Brain microvascular endothelial cell (primary cell): ENCODE measurements at regions not wholly inside any gene's neighbourhood (a gene's known extent, or its start where the extent isn't known, plus 50 kb on each side); places are given as distances from the start of the nearest gene placed in this dataset.

Experiments
- DNase-seq: peaks from one replicate; pipeline ENCODE4 v3.0.0-alpha.2; 2020
- H3K27ac ChIP-seq: fragments of 250-450 bp; sonication (Bioruptor Pico); 2 replicates; pipeline ENCODE4 v1.5.1; 2020; ENCODE audit warnings: mild to moderate bottlenecking, moderate library complexity
- H3K27me3 ChIP-seq: fragments of 250-450 bp; sonication (Bioruptor Pico); replicated peaks from 2 replicates; pipeline ENCODE4 v1.5.1; 2020; ENCODE audit warnings: mild to moderate bottlenecking
- H3K36me3 ChIP-seq: fragments of 250-450 bp; sonication (Bioruptor Pico); replicated peaks from 2 replicates; pipeline ENCODE4 v1.5.1; 2020; ENCODE audit warnings: mild to moderate bottlenecking
- H3K4me3 ChIP-seq: 2 replicates; pipeline ENCODE4 v1.5.1; 2011; ENCODE audit warnings: low read depth, mild to moderate bottlenecking, control low read depth, low read length, moderate library complexity
- in situ Hi-C: cut with HindIII; loops from 2 replicates; pipeline ENCODE4 v1.10.0; 2017; ENCODE audit warnings: low sequenced_read_pairs, low pct_ligation_motif_present
- TF ChIP-seq, protein P1 (sequence below): IDR thresholded peaks from 2 replicates; pipeline ENCODE4 v1.5.1; 2011; ENCODE audit warnings: low read depth, mild to moderate bottlenecking, moderate library complexity, low read length, control low read depth, inconsistent platforms; ENCODE audit errors: missing control alignments

DNA sequence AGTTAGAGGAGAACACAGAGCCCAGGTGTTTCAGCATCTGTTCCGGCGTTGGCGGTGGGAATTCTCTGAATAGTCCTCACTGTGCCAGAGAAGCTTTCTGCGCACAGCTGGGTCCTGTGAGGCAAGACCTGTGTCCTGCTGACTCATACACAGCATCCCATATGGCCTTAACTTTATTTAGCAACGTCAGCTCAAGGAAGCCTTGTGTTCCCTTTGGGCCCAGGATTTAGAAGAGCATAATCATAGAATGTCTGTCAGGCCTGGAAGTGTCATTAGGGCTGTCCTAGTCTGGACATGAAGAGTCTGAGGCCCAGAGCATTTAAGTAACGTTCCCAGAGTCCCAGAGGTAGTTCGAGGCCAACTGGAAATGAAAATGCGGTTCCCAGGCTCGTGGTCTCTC, 188.6 kb upstream of the DMRT1 start:
- H3K27me3 ChIP-seq = no peaks in the 10 kb centered on the region
- H3K4me3 ChIP-seq = no peak overlapping the region
- TF ChIP-seq, protein P1, sequence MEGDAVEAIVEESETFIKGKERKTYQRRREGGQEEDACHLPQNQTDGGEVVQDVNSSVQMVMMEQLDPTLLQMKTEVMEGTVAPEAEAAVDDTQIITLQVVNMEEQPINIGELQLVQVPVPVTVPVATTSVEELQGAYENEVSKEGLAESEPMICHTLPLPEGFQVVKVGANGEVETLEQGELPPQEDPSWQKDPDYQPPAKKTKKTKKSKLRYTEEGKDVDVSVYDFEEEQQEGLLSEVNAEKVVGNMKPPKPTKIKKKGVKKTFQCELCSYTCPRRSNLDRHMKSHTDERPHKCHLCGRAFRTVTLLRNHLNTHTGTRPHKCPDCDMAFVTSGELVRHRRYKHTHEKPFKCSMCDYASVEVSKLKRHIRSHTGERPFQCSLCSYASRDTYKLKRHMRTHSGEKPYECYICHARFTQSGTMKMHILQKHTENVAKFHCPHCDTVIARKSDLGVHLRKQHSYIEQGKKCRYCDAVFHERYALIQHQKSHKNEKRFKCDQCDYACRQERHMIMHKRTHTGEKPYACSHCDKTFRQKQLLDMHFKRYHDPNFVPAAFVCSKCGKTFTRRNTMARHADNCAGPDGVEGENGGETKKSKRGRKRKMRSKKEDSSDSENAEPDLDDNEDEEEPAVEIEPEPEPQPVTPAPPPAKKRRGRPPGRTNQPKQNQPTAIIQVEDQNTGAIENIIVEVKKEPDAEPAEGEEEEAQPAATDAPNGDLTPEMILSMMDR = no peak
- no peak for DNase-seq
- in situ Hi-C loops = no loop called here
- H3K36me3 ChIP-seq = no peaks in the 10 kb centered on the region
- H3K27ac ChIP-seq = no peak overlapping the region

DNA sequence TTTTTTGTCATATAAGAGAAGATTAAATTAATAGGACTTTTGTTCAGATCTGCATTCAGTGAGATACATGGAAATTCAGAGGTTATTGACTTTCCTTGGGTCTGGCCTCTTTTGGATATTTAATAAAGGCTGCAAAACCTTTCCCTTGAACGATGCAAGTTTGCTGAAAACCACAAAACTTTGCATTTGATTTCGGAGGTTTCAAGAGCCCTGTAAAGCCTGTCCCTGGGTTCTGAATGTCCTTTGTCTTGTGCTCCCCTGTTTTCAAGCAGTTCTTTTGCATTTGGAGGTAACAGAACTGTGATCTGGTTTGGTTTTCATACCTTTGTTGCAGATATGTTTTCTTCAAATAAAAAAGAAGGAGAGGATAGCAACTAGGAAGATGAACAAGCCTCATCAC, 188.1 kb upstream of the DMRT1 start:
- in situ Hi-C loops = no loop called here

DNA sequence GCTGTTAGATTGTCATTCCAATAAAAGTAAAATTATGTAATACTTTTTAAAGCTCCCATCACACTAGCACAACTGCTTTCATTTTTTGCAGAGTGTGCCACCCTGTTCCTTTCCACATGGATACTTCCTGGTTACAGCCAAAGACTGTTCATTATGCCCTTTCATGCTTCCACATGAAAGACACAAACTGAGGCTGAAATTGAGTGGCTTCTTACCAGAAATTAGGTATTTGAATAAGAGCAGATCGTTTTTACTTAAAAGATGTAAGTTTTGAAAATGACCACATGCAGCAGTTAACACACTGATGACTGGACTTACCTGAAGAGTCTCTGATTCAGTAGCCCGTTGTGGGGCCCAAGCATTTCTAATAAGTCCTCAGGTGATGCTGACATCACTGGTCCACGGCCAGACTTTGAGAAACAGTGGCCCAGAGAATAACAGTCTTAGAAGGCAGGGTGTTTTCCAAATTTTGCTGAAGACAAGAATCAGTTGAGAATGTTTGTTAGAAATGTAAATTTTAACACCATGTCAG, 187.6 kb upstream of the DMRT1 start:
- Histone ChIP-seq H3K4me3 (no peak overlapping the region), H3K27ac (no peak overlapping the region), H3K27me3 (no peaks in the 10 kb centered on the region), H3K36me3 (no peaks in the 10 kb centered on the region)
- in situ Hi-C loops = no loop called here
- TF ChIP-seq, protein P1 = no peak
- no peak for DNase-seq

More for the DNA sequence above, 188.1 kb upstream of the DMRT1 start:
- H3K27me3 ChIP-seq = no peaks in the 10 kb centered on the region
- no peak overlapping the region for H3K4me3 ChIP-seq
- H3K27ac ChIP-seq = no peak overlapping the region
- no peak for DNase-seq
- TF ChIP-seq, protein P1 = no peak
- no peaks in the 10 kb centered on the region for H3K36me3 ChIP-seq

DNA sequence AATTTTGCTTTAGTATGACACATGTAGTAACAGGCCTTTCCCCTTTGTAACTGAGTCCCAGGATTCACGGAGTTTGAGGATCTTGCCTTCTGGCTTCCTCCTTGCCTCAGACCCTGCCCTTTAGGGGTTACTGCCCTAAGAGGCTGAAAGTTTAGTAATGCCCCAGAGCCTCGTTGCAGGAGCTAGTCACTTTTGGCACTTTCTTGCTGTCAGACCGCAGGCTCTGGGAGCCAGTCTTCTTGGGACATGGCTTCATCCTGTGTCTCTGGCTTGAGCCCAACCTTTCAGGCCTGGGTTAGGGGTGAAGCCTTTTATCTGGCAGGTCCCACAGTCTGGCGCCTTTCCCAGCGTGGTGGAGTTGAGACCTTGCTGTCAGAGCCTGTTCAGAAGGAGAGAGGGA, 185.6 kb upstream of the DMRT1 start:
- TF ChIP-seq, protein P1 = no peak
- H3K36me3 ChIP-seq = no peaks in the 10 kb centered on the region
- no peaks in the 10 kb centered on the region for H3K27me3 ChIP-seq
- H3K4me3 ChIP-seq = no peak overlapping the region
- DNase-seq = peak; percentile 6
- no peak overlapping the region for H3K27ac ChIP-seq
- in situ Hi-C loops = no loop called here

DNA sequence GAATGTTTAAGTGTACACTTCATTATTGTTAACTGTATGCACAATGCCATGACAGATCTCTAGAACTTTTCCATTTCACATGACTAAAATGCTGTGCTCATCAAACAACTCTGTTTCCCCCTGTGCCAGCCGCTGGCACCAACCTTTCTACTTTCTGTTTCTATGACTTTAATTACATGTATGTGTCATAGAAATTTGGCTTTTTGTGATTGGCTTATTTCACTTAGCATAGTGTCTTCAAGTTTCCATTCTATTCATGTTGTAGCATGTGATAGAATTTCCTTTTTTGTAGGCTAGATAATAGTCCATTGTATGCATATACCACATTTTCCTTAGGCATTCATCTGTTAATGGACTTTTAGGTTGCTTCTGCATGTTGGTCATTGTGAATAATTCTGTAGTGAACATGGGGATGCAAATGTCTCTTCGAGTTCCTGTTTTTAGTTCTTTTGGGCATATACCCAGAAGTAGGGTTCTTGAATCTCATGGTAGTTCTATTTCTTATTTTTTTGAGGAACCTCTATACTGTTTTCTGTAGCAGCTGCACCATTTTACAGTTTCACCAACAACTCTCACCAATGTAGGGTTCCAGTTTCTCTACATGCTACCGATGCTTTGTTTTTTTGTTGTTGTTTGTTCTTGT, 184.4 kb upstream of the DMRT1 start:
- DNase-seq = no peak
- Histone ChIP-seq H3K36me3 (no peaks in the 10 kb centered on the region), H3K27me3 (no peaks in the 10 kb centered on the region), H3K27ac (no peak overlapping the region), H3K4me3 (no peak overlapping the region)
- in situ Hi-C loops = no loop called here
- TF ChIP-seq, protein P1 = no peak

DNA sequence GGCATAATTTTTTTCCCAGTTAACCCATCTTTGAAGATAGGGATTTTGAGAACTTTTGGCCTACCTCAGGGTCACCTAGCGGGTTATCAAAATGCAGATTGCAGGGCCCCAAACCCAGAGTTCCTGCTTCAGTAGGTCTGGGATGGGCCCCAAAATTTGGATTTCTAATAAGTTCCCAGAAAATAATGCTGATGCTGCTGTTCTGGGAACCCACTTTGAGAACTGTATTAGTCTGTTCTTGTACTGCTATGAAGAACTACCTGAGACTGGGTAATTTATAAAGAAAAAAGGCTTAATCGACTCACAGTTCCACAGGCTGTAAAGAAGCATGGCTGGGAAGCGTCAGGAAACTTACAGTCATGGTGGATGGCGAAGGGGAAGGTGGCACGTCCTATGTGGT, 182.2 kb upstream of the DMRT1 start:
- no peaks in the 10 kb centered on the region for H3K36me3 ChIP-seq
- H3K4me3 ChIP-seq = no peak overlapping the region
- no peaks in the 10 kb centered on the region for H3K27me3 ChIP-seq
- TF ChIP-seq, protein P1 = no peak
- DNase-seq = no peak
- in situ Hi-C loops = no loop called here
- no peak overlapping the region for H3K27ac ChIP-seq
